OCI-LY1 (cell line): ENCODE measurements at regions not wholly inside any gene's neighbourhood (a gene's known extent, or its start where the extent isn't known, plus 50 kb on each side); places are given as distances from the start of the nearest gene placed in this dataset.

ENCODE experiments used
- H2AFZ ChIP-seq: fragments of 200-600 bp; sonication (generic), shearing (Covaris generic); 2 replicates; pipeline ENCODE4 v1.6.0; 2014; ENCODE audit warnings: antibody characterized with exemption, mild to moderate bottlenecking, low read length
- H3F3A ChIP-seq: fragments of 200-600 bp; sonication (generic), shearing (Covaris generic); 2 replicates; pipeline ENCODE4 v1.6.0; 2014; ENCODE audit warnings: mild to moderate bottlenecking, antibody characterized with exemption, low read length, moderate library complexity; ENCODE audit not compliant: insufficient read depth
- H3K27ac ChIP-seq: fragments of 200-600 bp; sonication (generic); 2 replicates; pipeline ENCODE4 v1.5.1; 2014; ENCODE audit warnings: low read length, mixed run types, mild to moderate bottlenecking, low read depth; ENCODE audit not compliant: poor library complexity, severe bottlenecking
- H3K27me3 ChIP-seq: fragments of 200-600 bp; sonication (generic); 2 replicates; pipeline ENCODE4 v1.6.0; 2014; ENCODE audit warnings: antibody characterized with exemption, mild to moderate bottlenecking, low read length, moderate library complexity; ENCODE audit not compliant: insufficient read depth
- H3K36me3 ChIP-seq: fragments of 200-600 bp; sonication (generic); 2 replicates; pipeline ENCODE4 v1.6.1; 2014; ENCODE audit warnings: mild to moderate bottlenecking, antibody characterized with exemption, low read length, moderate library complexity, mixed read lengths; ENCODE audit not compliant: insufficient read depth
- H3K4me1 ChIP-seq: fragments of 200-600 bp; sonication (generic); 2 replicates; pipeline ENCODE4 v1.5.1; 2014; ENCODE audit warnings: mild to moderate bottlenecking, low read length, moderate library complexity; ENCODE audit not compliant: insufficient read depth, severe bottlenecking
- H3K4me2 ChIP-seq: fragments of 200-600 bp; sonication (generic), shearing (Covaris generic); 2 replicates; pipeline ENCODE4 v1.6.1; 2014; ENCODE audit warnings: low read length
- H3K4me3 ChIP-seq: fragments of 200-600 bp; sonication (generic); 2 replicates; pipeline ENCODE4 v1.5.1; 2014; ENCODE audit warnings: low read length, low read depth, mild to moderate bottlenecking, mixed read lengths; ENCODE audit not compliant: poor library complexity, severe bottlenecking
- H3K79me2 ChIP-seq: fragments of 200-600 bp; shearing (Covaris generic); 2 replicates; pipeline ENCODE4 v1.6.1; 2016; ENCODE audit warnings: mixed run types, low read length, mixed read lengths; ENCODE audit not compliant: insufficient read depth
- H3K9ac ChIP-seq: fragments of 200-600 bp; sonication (generic), shearing (Covaris generic); 2 replicates; pipeline ENCODE4 v1.6.1; 2014; ENCODE audit warnings: mild to moderate bottlenecking, low read length, mixed read lengths
- H3K9me2 ChIP-seq: fragments of 200-600 bp; sonication (generic), shearing (Covaris generic); 2 replicates; pipeline ENCODE4 v1.6.1; 2014; ENCODE audit warnings: low read depth, mild to moderate bottlenecking, low read length, mixed read lengths
- H3K9me3 ChIP-seq: fragments of 200-600 bp; shearing (Covaris generic); 2 replicates; pipeline ENCODE4 v1.6.1; 2014; ENCODE audit warnings: low read length, mixed read lengths
- H4K20me1 ChIP-seq: fragments of 200-600 bp; sonication (generic), shearing (Covaris generic); 2 replicates; pipeline ENCODE4 v1.6.0; 2016; ENCODE audit warnings: mild to moderate bottlenecking, low read length; ENCODE audit not compliant: insufficient read depth
- CTCF ChIP-seq: fragments of 200-600 bp; sonication (generic), shearing (Covaris generic); IDR thresholded peaks from 2 replicates; pipeline ENCODE4 v1.5.1; 2017; ENCODE audit warnings: mild to moderate bottlenecking, antibody characterized with exemption, low read length, moderate library complexity, mixed read lengths
- EZH2 ChIP-seq: fragments of 200-600 bp; sonication (generic), shearing (Covaris generic); IDR thresholded peaks from 2 replicates; pipeline ENCODE4 v1.8.0; 2017; ENCODE audit warnings: borderline replicate concordance, mixed run types, mild to moderate bottlenecking, antibody characterized with exemption, low read length, moderate library complexity, mixed read lengths

DNA sequence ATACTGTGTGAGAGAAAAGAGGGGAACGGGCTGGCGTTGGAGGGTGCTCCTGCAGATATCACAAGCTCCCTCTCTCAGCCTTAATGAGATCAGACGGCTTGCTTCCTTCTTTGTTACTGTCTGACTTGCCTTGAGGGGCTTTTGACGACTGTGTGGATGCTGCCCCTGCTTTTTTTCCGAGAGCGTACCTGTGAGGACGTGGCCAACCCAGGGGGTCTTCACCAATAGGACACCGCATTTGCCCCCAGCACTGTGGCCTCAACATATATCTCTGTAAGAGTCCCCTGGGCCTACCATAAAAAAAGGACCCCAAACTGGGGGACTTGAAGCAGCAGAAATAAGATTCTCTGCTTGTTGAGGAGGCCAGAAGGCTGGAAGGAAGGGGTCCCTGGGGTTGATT is 143.9 kb downstream of the SHOX start:
- no peaks in the 10 kb centered on the region for H3K79me2 ChIP-seq
- H2AFZ ChIP-seq, result no peak overlapping the region
- no peaks in the 10 kb centered on the region for H3K36me3 ChIP-seq
- no peak overlapping the region for H3K9ac ChIP-seq
- H3K27ac ChIP-seq, result no peak overlapping the region
- no peaks in the 10 kb centered on the region for H4K20me1 ChIP-seq
- no peaks in the 10 kb centered on the region for H3K9me3 ChIP-seq
- H3K9me2 ChIP-seq, result no peaks in the 10 kb centered on the region
- no peak for TF ChIP-seq CTCF
- TF ChIP-seq EZH2, result no peak
- no peaks in the 10 kb centered on the region for H3F3A ChIP-seq
- no peaks in the 10 kb centered on the region for H3K27me3 ChIP-seq
- H3K4me1 ChIP-seq, result no peaks in the 10 kb centered on the region
- no peak overlapping the region for H3K4me2 ChIP-seq
- no peak overlapping the region for H3K4me3 ChIP-seq

GRCh38 chrX:773292-774025 is 142.9 kb downstream of the SHOX start:
- Histone ChIP-seq H3K9me3 (no peaks in the 10 kb centered on the region), H4K20me1 (no peaks in the 10 kb centered on the region), H3K4me1 (no peaks in the 10 kb centered on the region), H3K79me2 (no peaks in the 10 kb centered on the region), H3K4me2 (no peak overlapping the region), H3K27ac (no peak overlapping the region), H3K9ac (no peak overlapping the region), H3F3A (no peaks in the 10 kb centered on the region), H3K36me3 (no peaks in the 10 kb centered on the region), H3K9me2 (no peaks in the 10 kb centered on the region), H2AFZ (no peak overlapping the region), H3K27me3 (no peaks in the 10 kb centered on the region), H3K4me3 (no peak overlapping the region)
- TF ChIP-seq EZH2 (no peak), CTCF (no peak)

DNA sequence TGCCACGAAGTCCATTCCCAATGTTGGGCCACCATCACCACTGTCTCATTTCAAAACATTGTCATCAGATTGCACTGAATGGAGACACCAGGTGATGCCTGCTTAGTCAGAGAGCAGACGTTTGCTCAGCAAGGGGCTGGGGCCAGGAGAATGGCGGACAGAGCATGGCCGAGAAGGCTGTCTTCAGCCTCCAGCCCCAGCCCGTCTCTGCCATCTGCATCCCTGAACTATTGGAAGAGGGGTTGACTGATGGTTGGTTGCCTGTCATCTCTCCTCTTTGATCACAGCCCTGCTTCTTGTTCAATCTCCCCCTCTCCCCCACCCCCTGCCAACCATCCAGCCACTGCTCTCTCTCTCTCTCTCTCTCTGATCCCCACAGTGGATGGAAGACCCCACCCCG is 140.9 kb downstream of the SHOX start:
- no peaks in the 10 kb centered on the region for H3K27me3 ChIP-seq
- no peaks in the 10 kb centered on the region for H3K9me2 ChIP-seq
- H3F3A ChIP-seq, result no peaks in the 10 kb centered on the region

More for the DNA sequence above, 140.9 kb downstream of the SHOX start:
- Histone ChIP-seq H3K79me2 (no peaks in the 10 kb centered on the region), H3K36me3 (no peaks in the 10 kb centered on the region), H3K4me1 (no peaks in the 10 kb centered on the region), H3K27ac (no peak overlapping the region), H3K9ac (no peak overlapping the region), H3K9me3 (no peaks in the 10 kb centered on the region), H2AFZ (no peak overlapping the region), H3K4me3 (no peak overlapping the region), H4K20me1 (no peaks in the 10 kb centered on the region), H3K4me2 (no peak overlapping the region)
- TF ChIP-seq CTCF, result no peak
- no peak for TF ChIP-seq EZH2
